ENCODE measurements at regions not wholly inside any gene's neighbourhood (a gene's known extent, or its start where the extent isn't known, plus 50 kb on each side); places are given as distances from the start of the nearest gene placed in this dataset.

DNA sequence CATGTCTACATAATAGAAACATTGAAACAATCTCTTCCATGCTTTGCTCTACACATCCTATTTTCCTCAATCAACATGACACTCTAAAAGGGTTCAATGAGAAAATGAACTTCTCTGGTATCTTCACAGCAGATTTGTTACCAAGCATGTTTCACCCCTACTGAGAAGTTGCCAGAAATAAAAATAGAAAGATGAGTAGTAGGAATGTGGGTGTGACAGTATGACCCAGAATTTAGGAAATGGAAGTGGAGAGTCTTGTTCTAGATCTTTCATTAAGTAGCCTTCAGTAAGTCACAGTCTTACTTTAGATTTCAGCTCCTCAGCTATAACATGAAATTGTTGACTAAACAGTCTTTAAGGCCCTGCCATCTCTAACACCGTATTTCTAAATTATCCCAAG, 581.8 kb downstream of the EFNA5 start:
- H3K27me3 ChIP-seq (ENCODE audit: low read depth, low read length) = no peaks in the 10 kb centered on the region
- no peak overlapping the region for H3K9ac ChIP-seq (ENCODE audit: low read length)
- H3K9me3 ChIP-seq (ENCODE audit: insufficient read depth, low read length) = no peaks in the 10 kb centered on the region
- H3K79me2 ChIP-seq (ENCODE audit: low read length) = no peaks in the 10 kb centered on the region
- H3K4me1 ChIP-seq (ENCODE audit: low read length) = no peaks in the 10 kb centered on the region
- no peak overlapping the region for H2AFZ ChIP-seq (ENCODE audit: low read depth, low read length)
- TF ChIP-seq EZH2phosphoT487 (IDR thresholded peaks at IDR 0.05; ENCODE audit: low read depth) = no peak
- TF ChIP-seq, protein P1, sequence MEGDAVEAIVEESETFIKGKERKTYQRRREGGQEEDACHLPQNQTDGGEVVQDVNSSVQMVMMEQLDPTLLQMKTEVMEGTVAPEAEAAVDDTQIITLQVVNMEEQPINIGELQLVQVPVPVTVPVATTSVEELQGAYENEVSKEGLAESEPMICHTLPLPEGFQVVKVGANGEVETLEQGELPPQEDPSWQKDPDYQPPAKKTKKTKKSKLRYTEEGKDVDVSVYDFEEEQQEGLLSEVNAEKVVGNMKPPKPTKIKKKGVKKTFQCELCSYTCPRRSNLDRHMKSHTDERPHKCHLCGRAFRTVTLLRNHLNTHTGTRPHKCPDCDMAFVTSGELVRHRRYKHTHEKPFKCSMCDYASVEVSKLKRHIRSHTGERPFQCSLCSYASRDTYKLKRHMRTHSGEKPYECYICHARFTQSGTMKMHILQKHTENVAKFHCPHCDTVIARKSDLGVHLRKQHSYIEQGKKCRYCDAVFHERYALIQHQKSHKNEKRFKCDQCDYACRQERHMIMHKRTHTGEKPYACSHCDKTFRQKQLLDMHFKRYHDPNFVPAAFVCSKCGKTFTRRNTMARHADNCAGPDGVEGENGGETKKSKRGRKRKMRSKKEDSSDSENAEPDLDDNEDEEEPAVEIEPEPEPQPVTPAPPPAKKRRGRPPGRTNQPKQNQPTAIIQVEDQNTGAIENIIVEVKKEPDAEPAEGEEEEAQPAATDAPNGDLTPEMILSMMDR (IDR thresholded peaks at IDR 0.05; ENCODE audit: low read depth, low read length) = no peak
- H4K20me1 ChIP-seq (ENCODE audit: insufficient read depth, low read length) = no peaks in the 10 kb centered on the region
- no peak overlapping the region for H3K4me3 ChIP-seq (ENCODE audit: low read length)
- H3K27ac ChIP-seq (ENCODE audit: low read length) = no peak overlapping the region
- no peak overlapping the region for H3K4me2 ChIP-seq (ENCODE audit: low read length)
- H3K36me3 ChIP-seq (replicated peaks; ENCODE audit: low read depth, low read length) = no peaks in the 10 kb centered on the region

DNA sequence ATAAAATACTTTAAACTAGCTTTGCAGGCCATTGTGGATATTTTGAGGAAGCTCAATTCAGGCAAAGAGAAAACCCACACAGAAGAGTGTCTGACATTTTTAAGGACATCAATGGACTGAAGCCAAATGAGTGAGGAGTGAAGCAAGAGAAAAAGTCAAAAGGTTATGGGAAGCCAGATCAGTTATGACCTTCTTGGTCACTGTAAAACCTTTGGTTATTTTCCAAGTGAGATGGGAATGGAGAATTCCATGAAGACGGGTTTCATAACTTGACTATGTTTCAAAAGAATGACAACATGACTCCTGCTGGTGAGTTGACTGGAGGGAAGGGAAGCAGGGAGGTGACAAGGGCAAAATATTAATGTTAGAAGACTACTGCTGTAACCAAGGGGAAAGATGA, 585.2 kb downstream of the EFNA5 start:
- Histone ChIP-seq H3K4me1 (ENCODE audit: low read length) (no peaks in the 10 kb centered on the region), H2AFZ (ENCODE audit: low read depth, low read length) (no peak overlapping the region), H4K20me1 (ENCODE audit: insufficient read depth, low read length) (no peaks in the 10 kb centered on the region), H3K27me3 (ENCODE audit: low read depth, low read length) (no peaks in the 10 kb centered on the region), H3K9ac (ENCODE audit: low read length) (no peak overlapping the region), H3K4me3 (ENCODE audit: low read length) (no peak overlapping the region), H3K4me2 (ENCODE audit: low read length) (no peak overlapping the region), H3K36me3 (replicated peaks; ENCODE audit: low read depth, low read length) (no peaks in the 10 kb centered on the region), H3K79me2 (ENCODE audit: low read length) (no peaks in the 10 kb centered on the region), H3K9me3 (ENCODE audit: insufficient read depth, low read length) (no peaks in the 10 kb centered on the region), H3K27ac (ENCODE audit: low read length) (no peak overlapping the region)
- TF ChIP-seq EZH2phosphoT487 (IDR thresholded peaks at IDR 0.05; ENCODE audit: low read depth) = no peak
- TF ChIP-seq, protein P1 (IDR thresholded peaks at IDR 0.05; ENCODE audit: low read depth, low read length) = no peak

DNA sequence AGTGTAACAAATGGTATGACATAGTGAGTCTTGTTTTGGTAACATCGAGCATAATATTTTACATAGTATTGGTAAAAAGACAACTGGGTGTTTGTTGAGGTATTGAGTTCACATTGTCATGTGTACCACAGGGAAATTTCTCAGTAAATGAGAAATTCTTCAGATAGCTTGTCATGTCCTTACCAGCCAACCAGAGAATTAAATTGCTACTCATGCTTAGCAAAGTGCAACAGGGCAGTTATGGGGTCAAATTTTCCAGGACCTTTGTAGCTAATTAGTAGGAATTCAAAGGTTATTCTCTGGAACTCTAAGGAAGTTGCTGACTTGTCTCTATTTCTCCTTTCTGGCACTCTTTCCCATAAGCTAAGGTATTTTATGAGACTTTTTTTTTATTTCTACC, 595.7 kb downstream of the EFNA5 start:
- H3K4me2 ChIP-seq (ENCODE audit: low read length) = no peak overlapping the region
- H3K79me2 ChIP-seq (ENCODE audit: low read length) = no peaks in the 10 kb centered on the region
- no peak overlapping the region for H2AFZ ChIP-seq (ENCODE audit: low read depth, low read length)
- H3K4me3 ChIP-seq (ENCODE audit: low read length) = no peak overlapping the region
- no peaks in the 10 kb centered on the region for H3K4me1 ChIP-seq (ENCODE audit: low read length)
- no peaks in the 10 kb centered on the region for H3K36me3 ChIP-seq (replicated peaks; ENCODE audit: low read depth, low read length)
- H3K27me3 ChIP-seq (ENCODE audit: low read depth, low read length) = no peaks in the 10 kb centered on the region
- H3K27ac ChIP-seq (ENCODE audit: low read length) = no peak overlapping the region
- no peak for TF ChIP-seq EZH2phosphoT487 (IDR thresholded peaks at IDR 0.05; ENCODE audit: low read depth)
- TF ChIP-seq, protein P1 (IDR thresholded peaks at IDR 0.05; ENCODE audit: low read depth, low read length) = no peak
- H3K9me3 ChIP-seq (ENCODE audit: insufficient read depth, low read length) = no peaks in the 10 kb centered on the region
- H4K20me1 ChIP-seq (ENCODE audit: insufficient read depth, low read length) = no peaks in the 10 kb centered on the region
- H3K9ac ChIP-seq (ENCODE audit: low read length) = no peak overlapping the region

DNA sequence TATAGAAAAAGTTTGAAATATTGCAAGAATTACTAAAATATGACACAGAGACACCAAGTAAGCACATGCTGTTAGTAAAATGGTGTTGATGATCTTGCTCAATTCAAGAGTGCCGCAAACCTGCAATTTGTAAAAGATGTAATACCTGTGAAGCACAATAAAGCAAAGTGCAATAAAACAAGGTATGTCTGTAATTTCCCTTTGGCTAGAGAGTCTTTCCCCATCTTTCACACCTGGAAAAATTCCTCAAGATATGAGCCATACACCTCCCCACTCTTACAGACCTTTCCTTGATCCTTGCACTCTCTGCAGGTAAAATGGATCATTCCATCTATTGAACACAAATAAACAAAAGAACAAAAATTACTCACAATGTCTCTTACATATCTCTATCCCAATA, 597.8 kb downstream of the EFNA5 start:
- no peaks in the 10 kb centered on the region for H4K20me1 ChIP-seq (ENCODE audit: insufficient read depth, low read length)
- H3K4me1 ChIP-seq (ENCODE audit: low read length) = no peaks in the 10 kb centered on the region
- no peaks in the 10 kb centered on the region for H3K36me3 ChIP-seq (replicated peaks; ENCODE audit: low read depth, low read length)
- TF ChIP-seq EZH2phosphoT487 (IDR thresholded peaks at IDR 0.05; ENCODE audit: low read depth) = no peak
- TF ChIP-seq, protein P1 (IDR thresholded peaks at IDR 0.05; ENCODE audit: low read depth, low read length) = no peak
- no peak overlapping the region for H3K9ac ChIP-seq (ENCODE audit: low read length)
- H2AFZ ChIP-seq (ENCODE audit: low read depth, low read length) = no peak overlapping the region
- no peaks in the 10 kb centered on the region for H3K79me2 ChIP-seq (ENCODE audit: low read length)
- no peak overlapping the region for H3K4me3 ChIP-seq (ENCODE audit: low read length)
- no peaks in the 10 kb centered on the region for H3K27me3 ChIP-seq (ENCODE audit: low read depth, low read length)
- no peaks in the 10 kb centered on the region for H3K9me3 ChIP-seq (ENCODE audit: insufficient read depth, low read length)
- H3K27ac ChIP-seq (ENCODE audit: low read length) = no peak overlapping the region
- no peak overlapping the region for H3K4me2 ChIP-seq (ENCODE audit: low read length)
